Superior temporal gyrus (tissue), 1 donor: ENCODE measurements at regions not wholly inside any gene's neighbourhood (a gene's known extent, or its start where the extent isn't known, plus 50 kb on each side); places are given as distances from the start of the nearest gene placed in this dataset.
"Not testable (repeated sequence)": the region's sequence is repeated elsewhere in the genome, so short reads cannot be mapped to it uniquely, and the experiment has no call there.

Experiments
- DNase-seq: peaks from one replicate; pipeline ENCODE4 v3.0.0-alpha.2; 2016; ENCODE audit errors: extremely low spot score

DNA sequence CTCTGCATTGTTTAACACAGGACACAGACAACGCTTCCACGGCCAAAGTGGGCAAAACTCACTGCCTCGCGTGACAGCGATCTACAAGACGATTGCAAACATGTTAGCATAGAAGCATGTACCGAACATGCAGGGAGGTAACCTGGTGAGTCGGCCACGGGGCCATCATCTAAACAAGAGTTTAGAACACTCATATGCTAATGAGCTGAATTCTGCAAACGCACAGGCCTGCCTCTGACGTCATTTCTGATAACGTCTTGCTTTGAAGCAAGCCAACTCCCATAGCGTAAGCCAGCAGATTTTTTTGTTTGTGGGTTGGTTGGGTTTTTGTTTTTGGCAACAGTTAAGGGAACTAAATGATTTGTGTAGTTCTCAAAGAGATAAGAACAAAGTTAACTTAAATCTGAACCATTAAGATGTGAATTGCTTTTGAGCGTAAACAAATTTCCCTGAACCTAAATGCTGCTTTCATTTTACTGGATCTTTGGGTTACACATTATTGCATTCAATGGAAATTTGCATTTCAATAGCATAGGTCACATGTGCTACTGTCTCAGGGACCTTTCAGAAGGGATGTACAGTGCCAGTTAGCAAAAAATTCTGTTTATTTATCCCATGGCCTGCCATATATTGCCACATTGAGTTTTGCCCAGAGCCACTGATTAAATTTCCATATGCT, 184.5 kb upstream of the PDE10A start:
- no peak for DNase-seq

DNA sequence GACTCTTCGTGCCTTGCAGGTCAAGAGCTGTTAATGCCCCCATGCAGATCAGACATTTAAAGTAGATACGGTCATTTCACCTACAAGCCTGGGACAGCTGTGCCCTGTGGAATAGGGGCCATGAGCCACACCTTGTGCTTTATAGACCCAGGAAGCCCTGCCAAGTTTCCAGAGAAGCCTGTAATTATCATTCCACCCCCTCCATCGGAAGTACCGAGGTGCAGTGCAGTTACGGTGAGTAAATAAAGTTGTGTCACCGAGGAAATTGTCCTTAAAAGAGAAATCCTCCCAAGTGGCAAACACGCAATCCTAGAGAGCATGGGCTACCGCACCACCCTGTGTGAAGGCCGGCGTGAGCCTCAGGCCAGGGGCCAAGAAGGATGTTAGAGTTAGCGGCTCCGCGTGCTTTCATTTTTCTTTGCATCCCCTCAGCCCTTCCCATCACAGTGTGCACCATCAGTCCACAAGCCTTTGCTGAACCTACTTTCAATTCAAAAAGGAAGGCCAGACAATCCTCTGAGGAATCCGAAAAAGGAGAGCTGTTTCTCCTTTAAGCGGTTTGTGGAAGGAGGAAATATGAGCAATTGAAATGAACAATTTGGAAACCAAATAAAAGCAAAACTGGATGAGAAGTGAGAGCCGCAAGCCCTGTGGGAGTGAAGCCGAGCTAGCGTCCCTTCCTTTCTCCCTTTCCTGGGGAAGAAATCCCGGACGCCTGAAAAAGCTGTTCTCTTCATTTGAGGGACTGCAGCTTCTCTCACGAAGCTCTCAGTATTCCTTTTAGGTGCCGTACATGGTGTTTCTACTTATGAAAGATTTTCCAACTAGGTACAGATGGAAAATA, 183.3 kb upstream of the PDE10A start:
- no peak for DNase-seq

DNA sequence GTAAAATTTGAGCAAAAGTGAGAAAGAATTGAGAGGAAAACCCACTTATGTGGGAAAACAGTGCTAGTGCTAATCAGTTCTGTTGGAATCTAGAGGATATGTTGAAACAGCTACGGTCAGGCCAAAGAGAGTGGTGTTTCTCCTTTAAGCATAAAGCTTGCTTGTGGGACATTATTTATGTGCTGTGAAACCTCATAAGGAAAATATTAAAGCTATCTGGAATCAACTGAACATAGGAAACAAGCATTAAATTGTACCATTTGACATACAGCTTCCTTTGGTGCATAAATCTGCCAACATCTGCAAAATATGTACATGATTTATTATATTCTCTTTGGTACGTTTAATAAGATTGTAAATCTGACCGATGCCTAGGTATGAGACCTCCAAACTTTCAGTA, 182.5 kb upstream of the PDE10A start:
- DNase-seq, result no peak

DNA sequence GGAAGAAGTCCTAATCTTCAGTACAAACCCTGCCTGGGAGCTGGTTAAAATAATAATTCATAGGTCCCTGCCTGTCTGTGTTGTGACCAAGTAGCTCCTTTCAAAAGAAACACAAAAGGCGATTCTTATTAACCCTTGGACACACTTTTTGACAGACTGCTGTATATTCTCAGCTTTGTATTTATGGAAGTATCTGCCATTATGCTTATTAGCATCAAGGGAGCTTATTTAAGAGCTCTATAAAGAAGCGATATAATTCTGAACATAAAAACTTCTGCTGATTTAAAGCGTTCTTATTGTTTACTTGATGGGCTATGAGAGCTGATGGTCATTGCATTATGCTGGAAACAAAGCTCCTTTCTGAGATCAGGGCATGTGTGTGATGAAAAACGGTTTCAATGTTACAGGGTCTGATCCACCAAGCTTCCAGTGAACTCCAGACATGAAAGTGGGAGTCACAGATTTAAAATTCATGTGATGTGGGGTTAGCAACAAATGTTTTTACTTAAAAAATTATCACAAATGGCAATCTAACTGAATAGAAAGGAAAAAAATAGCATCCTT, 181.8 kb upstream of the PDE10A start:
- DNase-seq, result no peak

DNA sequence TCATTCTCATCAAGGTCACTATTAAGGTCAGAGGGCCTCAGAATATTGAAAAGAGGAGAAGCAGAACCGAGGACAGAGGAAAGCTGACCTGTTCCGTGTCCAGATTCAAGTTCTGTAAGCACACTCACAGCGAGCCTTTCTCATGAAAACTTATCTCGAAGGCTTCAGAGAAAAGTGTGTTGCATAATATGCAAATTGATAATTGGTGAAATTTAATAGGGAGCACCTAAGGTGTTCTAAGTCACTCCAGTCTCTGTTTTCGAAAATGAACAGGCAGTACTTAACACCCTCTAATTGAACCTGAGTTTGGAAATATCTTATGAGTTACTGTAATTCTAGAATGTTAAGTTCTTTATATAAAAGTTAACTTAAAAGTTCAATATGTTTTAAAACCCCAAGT, 181.2 kb upstream of the PDE10A start:
- DNase-seq, result no peak

DNA sequence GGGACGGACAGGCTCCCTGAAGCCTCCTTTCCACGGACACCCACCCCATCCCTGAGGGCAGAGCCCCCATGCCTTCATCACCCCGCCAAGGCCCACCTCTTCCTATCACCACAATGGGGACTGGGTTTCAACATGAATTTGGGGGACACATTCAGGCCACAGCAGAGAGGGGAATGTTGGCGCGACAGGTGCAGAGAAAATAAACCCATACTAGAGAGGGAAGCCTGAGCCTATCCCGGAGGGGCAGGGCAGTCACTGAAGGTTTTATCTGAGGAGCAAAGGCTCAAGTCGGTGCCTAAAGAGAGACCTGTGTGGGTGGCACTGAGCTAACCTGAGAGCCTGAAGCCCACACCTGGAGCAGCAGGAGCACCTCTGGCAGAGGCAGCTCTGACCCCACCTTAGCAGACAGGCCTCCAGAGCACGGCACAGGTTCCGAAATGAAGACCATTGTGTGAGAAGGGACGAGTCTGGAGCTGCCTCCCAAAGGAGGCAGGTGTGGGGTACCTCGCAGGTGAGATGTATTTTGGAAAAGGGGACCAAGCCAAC, 180.6 kb upstream of the PDE10A start:
- DNase-seq, result no peak

DNA sequence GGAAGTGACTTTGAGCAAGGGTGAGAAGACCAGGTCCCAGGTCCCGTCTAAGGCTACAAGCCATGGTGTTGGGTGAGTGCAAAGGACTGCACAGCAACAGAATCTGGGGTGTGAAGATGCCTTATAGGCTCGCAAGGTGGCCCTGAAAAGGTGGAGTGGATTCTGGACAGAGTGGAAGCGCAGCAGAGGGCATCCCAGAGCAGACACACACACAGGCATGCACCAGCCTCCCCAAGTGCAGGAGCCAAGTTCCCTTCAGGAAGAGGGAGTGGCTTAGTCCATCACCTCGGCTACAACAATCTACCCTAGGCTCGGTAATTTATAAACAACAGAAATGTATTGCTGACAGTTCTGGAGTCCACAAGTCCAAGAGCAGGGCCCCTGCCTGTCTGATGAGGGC, 180.1 kb upstream of the PDE10A start:
- DNase-seq, result no peak

DNA sequence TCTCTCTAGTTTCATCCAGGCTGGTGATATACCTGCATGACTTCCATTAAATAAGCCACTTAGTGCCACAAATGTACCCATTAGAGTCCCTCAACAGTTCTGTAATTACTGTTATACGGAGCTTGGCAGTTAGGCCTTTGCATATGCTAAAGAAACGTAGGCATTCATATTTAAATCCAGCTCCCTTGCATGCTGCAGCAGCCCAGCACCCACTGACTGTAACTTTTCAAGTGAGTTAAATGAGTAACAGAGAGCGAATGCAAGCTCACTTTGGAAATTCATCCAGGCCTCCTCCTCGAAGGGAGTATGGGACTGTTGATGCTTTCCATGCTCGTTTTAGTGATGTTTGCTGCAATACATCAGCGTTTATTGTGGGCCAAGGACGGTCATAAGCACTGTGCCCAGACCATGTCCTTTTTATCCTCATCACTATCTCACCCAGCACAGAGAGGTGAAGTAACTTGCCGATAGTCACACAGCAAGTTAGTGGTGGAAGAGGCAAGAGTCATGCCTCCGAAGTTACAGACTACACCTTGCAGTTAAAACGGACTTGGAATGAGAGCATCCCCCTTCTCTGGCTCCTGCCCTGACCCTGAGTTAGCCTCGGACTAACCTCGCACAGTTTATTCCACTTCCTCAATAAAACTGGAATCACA, 179.4 kb upstream of the PDE10A start:
- no peak for DNase-seq

DNA sequence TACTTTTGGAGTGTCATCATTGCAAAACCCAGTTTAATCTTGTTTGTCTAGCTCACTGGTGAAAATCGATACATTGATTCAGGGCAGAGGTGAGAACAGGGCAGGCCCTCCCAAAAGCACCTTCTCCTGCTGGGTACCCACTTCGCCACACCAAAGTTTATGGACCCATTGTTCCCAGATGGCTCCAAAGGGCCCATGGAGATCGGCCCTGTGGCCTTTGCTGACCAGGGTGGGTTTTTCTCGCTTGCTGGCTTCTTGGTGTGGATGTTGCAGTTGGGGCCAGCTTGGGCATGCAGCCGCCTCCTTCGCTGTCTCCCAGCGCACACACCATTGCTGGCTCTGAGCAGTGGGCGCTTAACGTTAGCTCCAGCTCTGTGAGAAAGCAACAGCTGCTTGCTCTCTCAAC, 178.1 kb upstream of the PDE10A start:
- DNase-seq, result no peak

DNA sequence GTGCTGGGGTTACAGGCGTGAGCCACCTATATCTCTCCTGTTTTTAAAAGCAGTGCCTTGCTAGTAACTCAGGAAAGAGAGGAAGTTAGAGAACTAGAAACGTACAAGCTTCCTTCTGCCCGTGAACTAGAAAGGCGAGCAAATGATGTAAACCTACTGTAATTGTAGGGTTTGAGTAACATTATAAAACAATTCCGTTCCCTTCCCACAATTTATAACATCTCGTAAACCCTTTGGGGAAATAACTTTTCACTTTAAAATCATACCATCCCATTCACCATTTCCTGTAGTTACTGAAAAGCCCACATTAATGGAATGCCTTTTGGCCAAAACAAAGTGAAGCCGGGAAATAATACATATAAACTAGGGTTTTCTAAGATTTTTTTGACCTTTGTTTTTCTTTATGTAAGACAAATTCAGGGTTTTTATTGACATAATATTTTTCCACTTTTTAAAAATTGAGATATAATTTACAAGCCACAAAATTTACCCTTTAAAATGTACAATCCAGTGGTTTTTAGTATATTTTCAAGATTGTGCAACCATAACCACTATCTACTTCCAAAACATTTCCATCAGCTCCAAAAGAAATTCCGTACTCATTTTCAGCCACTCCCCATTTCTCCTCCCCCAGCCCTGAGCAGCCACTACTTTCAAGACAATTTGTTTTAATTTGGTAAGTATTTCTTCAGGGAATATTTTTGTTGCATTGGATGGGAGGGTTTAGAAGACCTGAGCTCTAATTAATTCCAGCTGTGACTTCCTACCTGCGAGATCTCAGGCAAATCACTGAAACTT, 175.1 kb upstream of the PDE10A start:
- DNase-seq, result no peak

DNA sequence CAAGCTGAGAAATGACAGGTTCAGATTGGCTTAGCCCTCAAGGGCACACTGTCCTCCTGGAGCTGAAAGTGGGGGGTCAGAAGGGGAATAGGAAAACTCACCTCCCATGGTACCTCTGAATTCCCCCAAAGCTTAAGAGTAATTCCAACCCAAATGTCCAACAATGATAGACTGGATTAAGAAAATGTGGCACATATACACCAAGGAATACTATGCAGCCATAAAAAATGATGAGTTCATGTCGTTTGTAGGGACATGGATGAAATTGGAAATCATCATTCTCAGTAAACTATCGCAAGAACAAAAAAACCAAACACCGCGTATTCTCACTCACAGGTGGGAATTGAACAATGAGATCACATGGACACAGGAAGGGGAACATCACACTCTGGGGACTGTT, 173.6 kb upstream of the PDE10A start:
- not testable (repeated sequence) for DNase-seq

DNA sequence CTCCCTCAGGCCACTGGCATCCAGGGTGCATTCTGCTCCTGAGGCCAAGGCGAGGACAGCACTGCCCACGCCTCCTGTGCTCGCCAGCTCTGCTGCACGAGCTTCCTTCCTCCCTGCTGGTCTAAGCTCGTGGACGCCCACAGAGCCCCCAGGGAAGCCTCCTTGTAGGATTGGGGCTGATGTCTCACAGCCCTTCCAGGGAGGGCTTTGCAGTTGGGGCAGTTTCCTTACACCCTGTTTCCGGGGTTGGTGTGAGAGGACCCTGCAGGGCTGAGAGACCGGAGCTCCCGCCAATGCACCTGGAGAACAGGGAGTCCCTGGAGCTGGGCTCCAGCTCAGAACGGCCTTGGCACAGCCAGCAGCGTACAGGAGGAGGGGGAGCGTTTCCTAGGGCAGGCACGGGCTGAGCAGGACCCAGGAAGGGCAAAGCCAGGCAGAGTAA, 172.4 kb upstream of the PDE10A start:
- DNase-seq, result no peak

DNA sequence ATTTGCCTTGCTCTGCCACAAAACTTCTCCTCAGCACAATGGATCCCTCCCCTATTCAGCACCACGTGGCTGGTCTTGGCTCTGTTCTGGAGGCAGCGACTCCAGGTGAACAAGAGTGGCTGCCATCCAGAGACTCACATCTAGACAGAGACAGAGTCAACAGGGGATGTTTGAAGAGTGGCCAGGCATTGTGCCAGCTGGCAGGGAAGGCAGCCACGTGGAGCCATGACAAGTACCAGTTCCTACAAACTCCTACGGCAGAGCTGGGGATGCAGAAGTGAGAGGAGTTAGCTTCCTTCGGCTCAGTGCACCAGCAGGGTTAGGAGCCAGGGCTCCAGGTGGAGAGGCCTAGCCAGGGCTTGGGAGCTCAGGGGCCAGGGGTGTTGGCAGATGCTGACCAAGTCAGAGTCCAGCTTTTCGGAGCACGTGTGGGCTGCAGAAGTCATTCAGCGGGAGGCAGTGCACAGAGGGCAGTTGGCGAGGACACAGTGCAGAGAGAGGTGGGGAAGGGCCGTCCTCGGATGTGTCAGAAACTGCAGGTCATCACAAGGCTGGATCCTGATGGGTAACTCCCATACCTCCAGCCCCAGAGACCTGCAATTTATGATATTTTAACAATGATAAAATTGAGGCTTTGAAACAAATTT, 171.7 kb upstream of the PDE10A start:
- DNase-seq, result no peak

DNA sequence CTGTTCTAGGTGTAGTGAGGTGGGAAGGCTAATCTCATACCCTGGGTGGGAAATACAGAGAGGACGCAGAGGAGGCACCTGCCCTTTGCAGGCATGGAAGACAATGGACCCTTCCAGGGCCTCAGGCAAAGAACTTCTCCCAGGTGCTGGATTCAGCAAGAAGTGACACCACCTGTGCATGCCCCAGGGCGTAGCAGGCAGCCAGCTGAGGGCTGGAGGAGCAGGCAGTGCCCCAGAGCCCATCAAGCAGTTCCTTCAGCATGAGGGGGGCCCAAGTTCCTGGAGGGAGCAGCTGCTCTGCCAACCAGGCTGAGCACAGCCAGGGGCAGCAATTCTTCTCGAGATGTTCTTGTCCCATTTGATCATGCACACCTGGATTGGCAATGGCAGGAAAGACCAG, 170.3 kb upstream of the PDE10A start:
- no peak for DNase-seq

DNA sequence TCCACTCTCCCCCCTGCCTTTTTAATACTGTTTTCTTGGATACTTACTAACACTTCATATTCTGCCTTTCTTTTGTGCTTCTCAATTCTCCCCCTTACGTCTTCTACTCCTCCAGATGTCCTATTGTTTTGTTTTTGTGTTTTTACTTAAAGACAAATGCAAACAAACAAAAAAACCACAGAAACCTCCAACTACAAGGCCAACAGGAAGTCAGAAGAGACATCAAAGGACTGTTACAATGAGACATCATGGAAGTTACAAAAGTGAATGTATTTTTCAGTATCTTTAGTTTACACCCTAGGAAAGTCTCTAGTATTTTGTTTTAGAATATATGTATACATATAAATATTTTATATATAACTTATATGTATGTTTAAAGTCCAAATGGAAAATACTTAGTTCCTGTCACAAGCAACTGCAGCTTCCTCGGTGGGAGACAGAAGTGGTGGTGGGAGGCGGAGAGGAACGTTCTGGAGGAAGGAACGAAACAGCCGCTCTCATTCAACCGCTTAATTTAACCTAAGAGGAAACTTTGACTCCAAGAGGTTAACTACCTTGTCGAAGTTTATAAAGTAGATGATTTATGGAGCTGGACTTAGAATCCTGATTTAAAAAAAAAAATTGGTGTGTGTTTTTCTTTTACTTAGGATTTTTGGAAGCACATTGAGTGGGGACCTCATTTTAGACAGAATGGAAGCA, 168.9 kb upstream of the PDE10A start:
- DNase-seq, result no peak

DNA sequence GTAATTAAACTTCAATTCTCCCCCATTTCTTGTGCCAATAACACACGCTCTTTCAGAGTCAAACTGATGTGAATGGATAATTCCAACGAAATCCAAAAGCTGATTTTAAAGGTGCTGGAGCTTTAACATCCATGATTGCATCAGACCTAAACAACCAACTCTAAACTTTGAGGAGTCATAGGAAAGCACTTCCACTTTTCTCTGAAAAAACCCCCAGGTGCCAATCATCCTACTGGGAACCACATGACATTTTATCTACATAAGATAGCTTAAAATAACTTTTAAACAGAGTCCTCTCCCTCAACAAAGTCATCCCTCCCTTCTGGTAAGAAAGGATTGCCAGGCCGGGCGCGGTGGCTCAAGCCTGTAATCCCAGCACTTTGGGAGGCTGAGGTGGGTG, 167.7 kb upstream of the PDE10A start:
- no peak for DNase-seq

DNA sequence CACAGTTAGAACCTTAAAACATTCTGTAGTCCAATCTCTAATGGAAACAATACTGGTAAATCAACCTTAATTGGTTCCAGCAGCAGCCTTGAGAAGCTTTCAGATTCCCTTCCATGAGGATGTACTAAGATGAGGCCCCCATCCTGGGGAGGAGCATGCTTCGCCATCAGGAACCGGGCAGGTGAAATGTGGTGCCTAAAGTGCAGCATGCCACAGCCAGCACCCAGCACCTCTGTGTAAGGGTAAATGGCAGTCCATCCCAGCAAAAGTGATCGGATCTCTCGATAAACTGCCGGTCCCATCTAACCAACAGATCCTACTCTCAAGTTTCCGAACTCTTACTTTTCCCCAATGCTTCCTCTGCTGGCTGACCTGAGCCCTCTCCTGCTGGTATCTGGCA, 166.3 kb upstream of the PDE10A start:
- no peak for DNase-seq

DNA sequence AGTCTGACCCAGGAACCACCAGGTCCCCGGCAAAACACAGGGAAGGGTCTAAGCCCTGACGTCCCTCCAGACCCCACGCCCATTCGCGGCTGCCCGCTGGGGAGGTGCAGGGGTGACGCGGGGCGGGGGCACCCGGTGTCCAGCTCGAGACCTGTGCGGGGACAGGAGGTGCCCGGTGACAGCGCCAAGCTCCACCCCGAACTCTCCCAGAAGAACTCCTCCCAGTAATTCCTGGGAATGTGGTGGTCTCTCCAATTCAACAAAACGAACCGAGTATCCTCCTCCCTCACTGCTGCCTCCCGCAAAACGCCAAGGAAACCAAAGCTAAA, 164.1 kb upstream of the PDE10A start:
- DNase-seq, result no peak

DNA sequence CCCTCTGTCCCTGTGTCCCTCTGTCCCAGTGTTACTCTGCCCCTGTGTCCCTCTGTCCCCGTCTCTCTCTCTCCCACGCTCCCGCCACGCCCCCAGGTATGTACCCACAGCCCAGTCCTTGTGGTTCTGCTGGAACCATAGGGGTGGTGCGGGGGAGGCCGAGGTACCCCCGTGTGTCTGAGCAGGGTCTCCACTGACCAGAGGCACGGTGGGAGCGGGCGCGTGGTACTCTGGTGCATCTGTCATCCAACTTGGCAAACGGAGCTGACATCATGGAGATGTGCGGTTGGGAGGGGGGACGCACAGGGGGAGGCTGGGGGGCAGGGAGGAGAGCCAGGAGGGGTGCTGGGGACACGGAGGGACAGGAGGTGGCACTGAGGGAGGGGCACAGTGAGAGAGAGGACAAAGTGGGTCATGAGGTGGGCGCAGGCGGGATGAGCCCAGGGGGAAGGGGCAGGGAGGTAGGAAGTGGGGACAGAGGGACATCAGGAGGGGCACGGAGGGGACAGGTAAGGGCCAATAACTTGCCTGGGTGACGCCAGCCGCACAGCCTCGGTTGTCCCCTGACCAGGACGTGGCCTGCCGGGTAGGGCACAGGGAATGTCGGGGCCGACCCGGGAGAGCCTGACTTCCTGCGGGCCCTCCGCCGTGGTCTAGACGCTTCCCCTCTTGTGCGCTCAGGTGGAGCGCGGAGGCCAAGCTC, 163.6 kb upstream of the PDE10A start:
- no peak for DNase-seq
